ENCODE measurements at regions not wholly inside any gene's neighbourhood (a gene's known extent, or its start where the extent isn't known, plus 50 kb on each side); places are given as distances from the start of the nearest gene placed in this dataset.

- Histone ChIP-seq H3K36me3 (ENCODE audit: control insufficient read depth in 2 of 2, insufficient read depth in 2 of 2, low read length in 1 of 2) (no peaks in the 10 kb centered on the region), H3K79me2 (ENCODE audit: control insufficient read depth, insufficient read depth, low read length) (no peaks in the 10 kb centered on the region), H4K20me1 (ENCODE audit: control insufficient read depth, insufficient read depth) (no peaks in the 10 kb centered on the region), H3K4me1 (ENCODE audit: control insufficient read depth, insufficient read depth, low read length) (no peaks in the 10 kb centered on the region), H2AFZ (ENCODE audit: control insufficient read depth, low read depth, low read length) (no peak overlapping the region), H3K27ac (ENCODE audit: control insufficient read depth, insufficient read depth) (no peak overlapping the region), H3K4me3 (no peak overlapping the region), H3K9ac (ENCODE audit: control insufficient read depth, insufficient read depth, low read length) (no peak overlapping the region), H3K9me3 (replicated peaks; ENCODE audit: control insufficient read depth, insufficient read depth, low read length) (no peaks in the 10 kb centered on the region), H3K4me2 (ENCODE audit: control insufficient read depth, insufficient read depth) (no peak overlapping the region), H3K27me3 (replicated peaks in 1 of 2; ENCODE audit: control insufficient read depth in 2 of 2, insufficient read depth in 2 of 2, low read length in 1 of 2) (no peaks in the 10 kb centered on the region)
- no TSS peak for BruUV-seq (replicated peaks)
- DNase-seq (ENCODE audit: low read depth, low spot score) = no peak
- SMC1A ChIA-PET (ENCODE audit: uncharacterized antibody, unreplicated experiment) = no interaction called here
- WGBS (ENCODE audit: insufficient coverage, insufficient replicate concordance, low lambda C conversion rate, missing lambda C conversion rate) = 39% methylated on average over 16 of the region's 18 CpGs
- POLR2A ChIA-PET = no interaction called here
- in situ Hi-C loops (cut with MboI) = no loop called here
- RAD21 ChIA-PET (ENCODE audit: unreplicated experiment) = no interaction called here
- no peak for FAIRE-seq
- ATAC-seq = no peak
- intact Hi-C loops (cut with micrococcal nuclease; ENCODE audit: unreplicated experiment) = loop anchor here (10.0 kb wide), 1 partner anchor 415 kb away; no protein-coding TSS in a partner anchor
- CTCF ChIA-PET = no interaction called here
- peak; percentile 49; the same call in 1 of the 2 replicates for TF ChIP-seq RUNX3 (IDR thresholded peaks at IDR 0.05; ENCODE audit: low read length)
- TF ChIP-seq BACH1 (IDR thresholded peaks at IDR 0.05; ENCODE audit: borderline replicate concordance) = no peak
Observed at GRCh38 chr16:59259074-59259949, 525.2 kb upstream of the GOT2 start.

GRCh38 chr16:59252317-59252716 lies 518.2 kb upstream of the GOT2 start:
- in situ Hi-C loops (cut with MboI) (no loop called here), intact Hi-C loops (cut with micrococcal nuclease; ENCODE audit: unreplicated experiment) (loop anchor here (10.0 kb wide), 1 partner anchor 408 kb away; no protein-coding TSS in a partner anchor)
- 27% methylated on average over 3 of the region's 3 CpGs for WGBS (ENCODE audit: insufficient coverage, insufficient replicate concordance, low lambda C conversion rate, missing lambda C conversion rate)
- no peaks in the 10 kb centered on the region for H3K36me3 ChIP-seq (ENCODE audit: control insufficient read depth in 2 of 2, insufficient read depth in 2 of 2, low read length in 1 of 2)
- FAIRE-seq (no peak), DNase-seq (ENCODE audit: low read depth, low spot score) (no peak), ATAC-seq (no peak)
- no peaks in the 10 kb centered on the region for H4K20me1 ChIP-seq (ENCODE audit: control insufficient read depth, insufficient read depth)
- ChIA-PET SMC1A (ENCODE audit: uncharacterized antibody, unreplicated experiment) (no interaction called here), POLR2A (no interaction called here), RAD21 (ENCODE audit: unreplicated experiment) (no interaction called here), CTCF (no interaction called here)
- H3K4me2 ChIP-seq (ENCODE audit: control insufficient read depth, insufficient read depth) = no peak overlapping the region
- H3K27ac ChIP-seq (ENCODE audit: control insufficient read depth, insufficient read depth) = no peak overlapping the region
- H3K9me3 ChIP-seq (replicated peaks; ENCODE audit: control insufficient read depth, insufficient read depth, low read length) = no peaks in the 10 kb centered on the region
- H3K79me2 ChIP-seq (ENCODE audit: control insufficient read depth, insufficient read depth, low read length) = no peaks in the 10 kb centered on the region
- no TSS peak for BruUV-seq (replicated peaks)
- H2AFZ ChIP-seq (ENCODE audit: control insufficient read depth, low read depth, low read length) = no peak overlapping the region
- H3K4me3 ChIP-seq = no peak overlapping the region
- no peaks in the 10 kb centered on the region for H3K4me1 ChIP-seq (ENCODE audit: control insufficient read depth, insufficient read depth, low read length)
- H3K27me3 ChIP-seq (replicated peaks in 1 of 2; ENCODE audit: control insufficient read depth in 2 of 2, insufficient read depth in 2 of 2, low read length in 1 of 2) = no peaks in the 10 kb centered on the region
- no peak overlapping the region for H3K9ac ChIP-seq (ENCODE audit: control insufficient read depth, insufficient read depth, low read length)
- no peak for TF ChIP-seq IRF5 (IDR thresholded peaks at IDR 0.05; ENCODE audit: borderline replicate concordance)
- no peak for TF ChIP-seq ZBED1 (IDR thresholded peaks at IDR 0.05; ENCODE audit: borderline replicate concordance)
- TF ChIP-seq DPF2 (IDR thresholded peaks at IDR 0.05) = no peak
- TF ChIP-seq CREM (IDR thresholded peaks at IDR 0.05; ENCODE audit: low read depth) = no peak
- no peak for TF ChIP-seq ZBTB40 (IDR thresholded peaks at IDR 0.05; ENCODE audit: borderline replicate concordance)
- TF ChIP-seq SRF (IDR thresholded peaks at IDR 0.05; ENCODE audit: low read depth in 2 of 2, low read length in 2 of 2) = no peak
- TF ChIP-seq POLR2AphosphoS2 (IDR thresholded peaks at IDR 0.05; ENCODE audit: low read depth, low read length) = no peak
